ENCODE measurements at regions not wholly inside any gene's neighbourhood (a gene's known extent, or its start where the extent isn't known, plus 50 kb on each side); places are given as distances from the start of the nearest gene placed in this dataset.
"Not testable (repeated sequence)": the region's sequence is repeated elsewhere in the genome, so short reads cannot be mapped to it uniquely, and the experiment has no call there.

GRCh38 chr7:9127901-9128300 is 694.5 kb downstream of the NXPH1 start:
- DNase-seq (ENCODE audit: low read depth) = no peak
- in situ Hi-C loops (cut with HindIII; ENCODE audit: low pct_unique_long_range_greater_than_20kb, low sequenced_read_pairs) = no loop called here

DNA sequence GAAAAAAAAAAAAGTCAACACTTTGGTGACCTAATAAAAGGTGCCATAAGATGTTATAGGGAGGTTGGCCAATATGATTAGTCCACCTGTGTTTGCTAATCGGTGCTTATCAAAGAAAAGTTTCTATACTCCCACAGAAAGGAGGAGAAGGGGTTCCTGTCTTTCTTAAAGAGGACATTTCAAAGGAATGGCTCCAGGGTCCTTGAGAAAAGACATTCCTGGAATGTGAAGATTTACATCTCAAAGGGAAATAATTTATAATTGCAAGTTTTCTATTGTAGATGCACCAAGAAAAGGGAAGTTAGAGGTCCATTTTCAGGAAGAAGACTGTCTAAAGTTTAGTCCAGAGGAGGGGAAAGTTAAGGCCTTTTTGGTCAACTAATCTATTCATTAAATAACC is 715.3 kb downstream of the NXPH1 start:
- DNase-seq (ENCODE audit: low read depth) = no peak
- in situ Hi-C loops (cut with HindIII; ENCODE audit: low pct_unique_long_range_greater_than_20kb, low sequenced_read_pairs) = no loop called here

DNA sequence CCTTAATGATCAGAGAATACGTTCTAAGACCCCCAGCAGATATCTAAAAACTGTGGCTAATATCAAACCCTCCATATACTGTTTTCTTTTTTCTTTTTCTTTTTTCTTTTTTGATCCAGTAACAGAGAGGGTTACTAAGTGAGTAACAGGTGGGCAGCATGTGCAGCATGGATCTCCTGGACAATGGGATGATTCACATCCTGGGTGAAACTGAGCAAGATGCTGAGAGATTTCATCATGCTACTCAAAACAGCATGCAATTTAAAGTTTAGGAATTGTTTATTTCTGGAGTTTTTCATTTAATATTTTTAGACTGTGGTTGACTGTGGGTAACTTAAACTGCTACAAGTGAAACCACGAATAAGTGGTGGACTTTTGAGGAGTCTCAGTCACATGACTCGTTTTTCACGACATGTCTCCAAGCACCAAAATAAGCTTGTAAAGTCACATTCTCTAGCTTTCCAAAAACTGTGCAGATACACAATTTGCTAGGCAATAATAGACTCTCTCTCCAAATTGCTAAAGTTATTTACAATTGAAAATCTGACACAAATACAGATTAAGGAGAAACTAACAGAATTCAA is 716.2 kb downstream of the NXPH1 start:
- no peak for DNase-seq (ENCODE audit: low read depth)

GRCh38 chr7:9163691-9164090 is 730.3 kb downstream of the NXPH1 start:
- DNase-seq (ENCODE audit: low read depth); in situ Hi-C loops (cut with HindIII; ENCODE audit: low pct_unique_long_range_greater_than_20kb, low sequenced_read_pairs): not testable (repeated sequence)

More for the DNA sequence above, 716.2 kb downstream of the NXPH1 start:
- in situ Hi-C loops (cut with HindIII; ENCODE audit: low pct_unique_long_range_greater_than_20kb, low sequenced_read_pairs) = no loop called here

DNA sequence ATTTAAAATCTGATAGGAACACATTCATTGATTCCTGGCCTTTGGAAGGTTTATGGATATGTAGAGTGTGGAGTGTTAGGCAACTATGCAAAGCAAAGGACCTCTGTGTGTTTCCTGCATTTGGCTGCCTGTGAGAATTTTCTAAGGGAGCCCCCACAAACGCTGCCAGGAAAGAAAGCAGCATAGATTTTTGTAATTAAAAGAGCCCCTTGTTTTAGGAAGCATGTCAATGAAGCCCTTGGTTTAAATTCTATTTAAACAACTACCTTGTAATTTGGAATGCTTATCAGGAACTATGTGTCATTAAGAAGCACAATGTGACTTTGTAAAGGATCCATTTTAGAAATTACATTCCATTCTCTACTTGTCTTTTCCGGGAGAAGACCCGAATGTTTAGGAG is 742.5 kb downstream of the NXPH1 start:
- DNase-seq (ENCODE audit: low read depth) = no peak
- in situ Hi-C loops (cut with HindIII; ENCODE audit: low pct_unique_long_range_greater_than_20kb, low sequenced_read_pairs) = no loop called here

DNA sequence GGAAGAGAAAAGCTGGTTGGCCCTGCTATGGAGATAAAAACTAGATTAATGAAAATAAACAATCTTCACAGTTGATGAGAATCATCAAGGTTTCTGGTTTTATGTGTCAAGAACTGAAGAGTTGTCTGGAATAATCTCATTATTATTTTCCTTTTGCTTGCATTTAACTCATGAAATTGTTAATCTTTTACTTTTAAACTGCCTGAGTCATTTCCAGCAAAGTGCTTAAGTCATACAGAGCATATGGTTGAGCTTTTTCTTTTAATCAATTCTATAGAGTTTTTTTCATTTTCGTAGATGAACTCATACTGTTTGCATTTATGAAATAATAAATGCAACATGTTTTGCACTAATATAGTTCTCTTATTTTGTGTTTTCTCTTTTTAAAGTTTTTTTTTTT is 747.9 kb downstream of the NXPH1 start:
- in situ Hi-C loops (cut with HindIII; ENCODE audit: low pct_unique_long_range_greater_than_20kb, low sequenced_read_pairs) = no loop called here
- DNase-seq (ENCODE audit: low read depth) = peak; percentile 50

GRCh38 chr7:9186730-9187129 is 753.3 kb downstream of the NXPH1 start:
- in situ Hi-C loops (cut with HindIII; ENCODE audit: low pct_unique_long_range_greater_than_20kb, low sequenced_read_pairs) = no loop called here
- DNase-seq (ENCODE audit: low read depth) = no peak

GRCh38 chr7:9189703-9190102 is 756.3 kb downstream of the NXPH1 start:
- DNase-seq (ENCODE audit: low read depth) = no peak
- in situ Hi-C loops (cut with HindIII; ENCODE audit: low pct_unique_long_range_greater_than_20kb, low sequenced_read_pairs) = no loop called here

- DNase-seq (ENCODE audit: low read depth) = no peak
- in situ Hi-C loops (cut with HindIII; ENCODE audit: low pct_unique_long_range_greater_than_20kb, low sequenced_read_pairs) = no loop called here
These were observed 759.6 kb downstream of the NXPH1 start for GRCh38 chr7:9192969-9193368.

- in situ Hi-C loops (cut with HindIII; ENCODE audit: low pct_unique_long_range_greater_than_20kb, low sequenced_read_pairs) = no loop called here
- DNase-seq (ENCODE audit: low read depth) = no peak
These were observed 767.2 kb downstream of the NXPH1 start for GRCh38 chr7:9200626-9201025.

GRCh38 chr7:9201928-9202327 is 768.5 kb downstream of the NXPH1 start:
- DNase-seq (ENCODE audit: low read depth) = no peak
- in situ Hi-C loops (cut with HindIII; ENCODE audit: low pct_unique_long_range_greater_than_20kb, low sequenced_read_pairs) = no loop called here

DNA sequence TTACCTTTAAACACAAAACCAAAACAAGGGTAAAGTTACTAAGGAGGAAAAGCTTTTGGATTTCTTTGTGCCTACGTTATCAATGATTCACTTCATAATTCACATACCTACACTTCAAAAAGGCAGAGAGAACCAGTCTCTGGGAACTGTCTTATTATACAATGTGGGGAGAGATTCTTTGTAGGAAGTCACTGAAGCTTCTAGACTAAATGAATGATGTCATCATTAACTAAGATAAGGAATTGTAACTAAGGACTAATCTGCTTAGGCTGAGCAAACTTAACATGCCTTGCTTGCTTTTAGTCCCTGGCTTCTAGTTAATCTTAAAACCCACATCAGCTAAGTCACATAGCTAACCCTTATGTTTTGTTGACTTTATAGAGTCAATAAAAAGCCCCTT is 771.2 kb downstream of the NXPH1 start:
- in situ Hi-C loops (cut with HindIII; ENCODE audit: low pct_unique_long_range_greater_than_20kb, low sequenced_read_pairs) = no loop called here
- DNase-seq (ENCODE audit: low read depth) = peak; percentile 78

- in situ Hi-C loops (cut with HindIII; ENCODE audit: low pct_unique_long_range_greater_than_20kb, low sequenced_read_pairs) = no loop called here
- DNase-seq (ENCODE audit: low read depth) = no peak
These were observed 776.7 kb downstream of the NXPH1 start for GRCh38 chr7:9210114-9210513.

DNA sequence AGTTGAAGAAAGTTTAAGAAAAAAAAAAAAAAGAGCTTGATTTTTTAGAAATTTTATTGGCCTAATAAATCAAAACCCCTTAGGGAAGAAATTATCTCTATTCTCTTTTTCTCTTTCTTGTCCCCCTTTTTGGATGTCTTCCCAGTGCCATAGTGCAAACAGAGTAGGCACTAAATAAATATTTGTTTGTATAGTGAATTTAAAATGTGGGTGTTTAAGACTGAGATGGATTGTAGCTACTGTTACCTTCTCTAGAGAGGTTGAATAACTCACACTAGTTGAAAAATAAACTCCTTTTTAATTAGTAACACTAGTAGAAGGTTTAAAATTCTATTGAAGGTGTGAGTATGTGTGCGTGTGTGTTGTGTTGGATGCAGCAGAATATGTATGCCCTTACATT is 783.8 kb downstream of the NXPH1 start:
- in situ Hi-C loops (cut with HindIII; ENCODE audit: low pct_unique_long_range_greater_than_20kb, low sequenced_read_pairs) = no loop called here

DNA sequence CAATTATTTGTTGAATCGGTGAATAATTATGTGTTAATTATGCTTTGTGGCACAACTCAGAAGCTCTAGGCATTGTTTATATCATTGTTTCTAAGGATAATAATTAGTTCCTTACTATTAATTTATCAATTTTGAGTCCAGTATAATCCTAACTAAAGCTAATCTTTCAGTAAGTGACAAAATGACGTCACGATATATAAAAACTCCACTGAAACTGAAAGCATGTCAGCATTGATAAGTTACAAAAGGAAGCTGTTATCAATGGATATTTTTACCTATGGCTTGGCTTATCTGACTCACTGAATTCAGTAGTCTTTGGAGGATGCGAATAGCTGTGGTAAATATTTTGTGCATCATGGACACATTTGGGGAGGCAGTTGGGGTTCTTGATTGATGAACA is 793.1 kb downstream of the NXPH1 start:
- no peak for DNase-seq (ENCODE audit: low read depth)
- in situ Hi-C loops (cut with HindIII; ENCODE audit: low pct_unique_long_range_greater_than_20kb, low sequenced_read_pairs) = no loop called here

More for the DNA sequence above, 783.8 kb downstream of the NXPH1 start:
- no peak for DNase-seq (ENCODE audit: low read depth)

- DNase-seq (ENCODE audit: low read depth) = no peak
- in situ Hi-C loops (cut with HindIII; ENCODE audit: low pct_unique_long_range_greater_than_20kb, low sequenced_read_pairs) = no loop called here
These were observed 798.3 kb downstream of the NXPH1 start for GRCh38 chr7:9231630-9232121.

- in situ Hi-C loops (cut with HindIII; ENCODE audit: low pct_unique_long_range_greater_than_20kb, low sequenced_read_pairs) = no loop called here
- no peak for DNase-seq (ENCODE audit: low read depth)
These were observed 806.6 kb downstream of the NXPH1 start for GRCh38 chr7:9240001-9240400.

DNA sequence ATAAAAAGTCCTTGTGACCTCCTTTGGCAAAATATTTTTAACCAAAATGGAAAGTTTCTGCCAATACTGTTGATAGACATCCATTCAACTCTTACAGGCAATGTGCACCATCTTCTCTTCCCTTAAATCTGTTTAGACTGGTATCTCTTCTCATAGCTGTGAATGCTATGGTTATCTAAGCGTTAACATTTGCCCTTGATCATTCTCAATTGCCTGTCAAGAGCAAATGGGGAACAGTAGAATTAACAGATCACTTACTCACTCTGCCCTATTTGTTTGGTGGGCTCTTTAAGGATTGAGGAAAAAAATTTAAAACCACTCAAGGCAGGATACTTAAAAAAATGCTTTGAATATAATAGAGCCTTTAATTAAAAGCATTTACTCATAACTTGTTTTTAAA is 808.4 kb downstream of the NXPH1 start:
- in situ Hi-C loops (cut with HindIII; ENCODE audit: low pct_unique_long_range_greater_than_20kb, low sequenced_read_pairs) = no loop called here
- DNase-seq (ENCODE audit: low read depth) = no peak

DNA sequence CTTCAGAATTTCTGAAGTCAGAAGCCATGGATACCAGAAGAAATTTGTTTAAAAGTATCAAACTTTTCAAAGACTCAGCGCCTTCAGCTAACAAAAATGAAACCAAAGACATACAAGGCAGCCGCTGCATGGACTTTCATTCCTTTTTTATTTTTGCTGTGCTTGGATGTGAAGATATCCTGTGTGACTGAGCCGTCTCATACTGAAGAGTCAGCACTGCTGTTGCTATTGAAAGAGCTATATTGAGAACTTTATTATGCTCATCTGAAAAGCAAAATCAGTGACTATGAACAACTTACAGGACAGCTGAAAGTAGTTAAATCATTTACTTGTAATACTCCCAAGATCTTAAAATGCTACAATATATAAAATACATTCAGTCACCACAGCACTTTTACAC is 809.2 kb downstream of the NXPH1 start:
- no peak for DNase-seq (ENCODE audit: low read depth)
- in situ Hi-C loops (cut with HindIII; ENCODE audit: low pct_unique_long_range_greater_than_20kb, low sequenced_read_pairs) = no loop called here

GRCh38 chr7:9250876-9251275 is 817.5 kb downstream of the NXPH1 start:
- no peak for DNase-seq (ENCODE audit: low read depth)
- in situ Hi-C loops (cut with HindIII; ENCODE audit: low pct_unique_long_range_greater_than_20kb, low sequenced_read_pairs) = no loop called here

DNA sequence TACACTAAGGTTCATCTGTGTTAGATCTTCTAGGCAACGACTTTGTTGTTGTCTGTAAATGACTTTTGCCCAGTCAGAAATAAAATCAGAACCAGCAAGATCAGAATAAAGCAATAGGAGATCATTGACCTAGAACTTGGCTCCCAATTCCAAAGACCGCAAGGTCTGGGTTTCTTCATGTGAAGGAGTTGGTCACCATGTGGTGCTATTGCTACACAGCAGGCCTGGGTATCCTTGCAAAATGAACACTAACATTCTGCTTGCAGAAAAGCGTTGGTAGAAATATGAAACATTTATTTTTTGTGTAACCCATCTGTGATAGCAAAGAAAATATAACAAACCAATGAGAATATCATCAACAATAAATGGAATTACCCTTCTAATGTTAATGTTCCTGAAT is 831.0 kb downstream of the NXPH1 start:
- no peak for DNase-seq (ENCODE audit: low read depth)
- in situ Hi-C loops (cut with HindIII; ENCODE audit: low pct_unique_long_range_greater_than_20kb, low sequenced_read_pairs) = no loop called here

Data from Caki2 (cell line).